PC-9 (cell line): ENCODE measurements at regions not wholly inside any gene's neighbourhood (a gene's known extent, or its start where the extent isn't known, plus 50 kb on each side); places are given as distances from the start of the nearest gene placed in this dataset.

Experiments used
- BruUV-seq: library from RNA; stranded (reverse); fragments of 400-500 nt; replicated peaks from 2 replicates; lab custom pipeline; 2021; lab: Mats Ljungman, UMichigan
- CTCF ChIA-PET: fragments of 300-600 bp; sonication (Branson Sonifier 250); formaldehyde crosslinking; loops from one replicate; lab custom pipeline; 2022; ENCODE audit warnings: antibody characterized with exemption; lab: Charles Lee
- POLR2A ChIA-PET: fragments of 300-600 bp; sonication (Branson Sonifier 250); formaldehyde crosslinking; loops from one replicate; lab custom pipeline; 2022; ENCODE audit warnings: antibody characterized with exemption; ENCODE audit not compliant: unreplicated experiment; lab: Charles Lee
- DNase-seq, 2 experiments: peaks; one replicate each; pipeline versions ENCODE4 v3.0.0 to v3.0.0-alpha.2; 2015 to 2022; ENCODE audit warnings: mixed read lengths in 1 of 2
- H2AFZ ChIP-seq: fragments of 200-600 bp; sonication (generic); 2 replicates; pipeline ENCODE4 v1.8.1; 2017; ENCODE audit warnings: antibody characterized with exemption
- H3F3A ChIP-seq: fragments of 200-600 bp; sonication (generic); 2 replicates; pipeline ENCODE4 v1.8.1; 2017; ENCODE audit warnings: antibody characterized with exemption, mild to moderate bottlenecking, low read depth; ENCODE audit not compliant: insufficient read depth
- H3K27ac ChIP-seq: fragments of 200-600 bp; sonication (generic); 2 replicates; pipeline ENCODE4 v1.6.1; 2016; ENCODE audit warnings: mixed run types
- H3K27me3 ChIP-seq: fragments of 200-600 bp; sonication (generic); 2 replicates; pipeline ENCODE4 v1.6.1; 2016; ENCODE audit warnings: low read depth, mixed run types; ENCODE audit not compliant: insufficient read depth
- H3K36me3 ChIP-seq: fragments of 200-600 bp; sonication (generic); 2 replicates; pipeline ENCODE4 v1.6.1; 2016; ENCODE audit warnings: low read depth, mixed run types
- H3K4me1 ChIP-seq: fragments of 200-600 bp; sonication (generic); replicated peaks from 2 replicates; pipeline ENCODE4 v1.6.1; 2016; ENCODE audit warnings: mixed run types; ENCODE audit not compliant: insufficient read depth
- H3K4me2 ChIP-seq: fragments of 200-600 bp; sonication (generic); 2 replicates; pipeline ENCODE4 v1.6.1; 2017; ENCODE audit warnings: mixed run types
- H3K4me3 ChIP-seq: fragments of 200-600 bp; sonication (generic); 2 replicates; pipeline ENCODE4 v1.6.1; 2016; ENCODE audit warnings: mixed run types
- H3K79me2 ChIP-seq: fragments of 200-600 bp; sonication (generic); 2 replicates; pipeline ENCODE4 v1.6.1; 2017; ENCODE audit warnings: low read depth, mixed run types
- H3K9me2 ChIP-seq: fragments of 200-600 bp; sonication (generic); 2 replicates; pipeline ENCODE4 v1.8.1; 2017; ENCODE audit warnings: mild to moderate bottlenecking; ENCODE audit not compliant: insufficient read depth
- H3K9me3 ChIP-seq: fragments of 200-600 bp; sonication (generic); 2 replicates; pipeline ENCODE4 v1.8.1; 2016; ENCODE audit warnings: low read depth; ENCODE audit not compliant: insufficient read depth
- H4K20me1 ChIP-seq: fragments of 200-600 bp; sonication (generic); 2 replicates; pipeline ENCODE4 v1.8.1; 2017; ENCODE audit not compliant: insufficient read depth
- EZH2 ChIP-seq: fragments of 200-600 bp; sonication (generic); IDR thresholded peaks from 2 replicates; pipeline ENCODE4 v1.8.0; 2017; ENCODE audit warnings: antibody characterized with exemption, low read depth
- intact Hi-C: fragments of 100-400 bp; cut with micrococcal nuclease; formaldehyde crosslinking; loops from one replicate; pipeline ENCODE4 v1.10.0; 2022; ENCODE audit not compliant: unreplicated experiment
- TF ChIP-seq, protein P1 (sequence below): fragments of 200-600 bp; sonication (generic); conservative IDR thresholded peaks from 2 replicates; pipeline ENCODE4 v1.6.1; 2017; ENCODE audit warnings: mixed run types, antibody characterized with exemption, mild to moderate bottlenecking, moderate library complexity

DNA sequence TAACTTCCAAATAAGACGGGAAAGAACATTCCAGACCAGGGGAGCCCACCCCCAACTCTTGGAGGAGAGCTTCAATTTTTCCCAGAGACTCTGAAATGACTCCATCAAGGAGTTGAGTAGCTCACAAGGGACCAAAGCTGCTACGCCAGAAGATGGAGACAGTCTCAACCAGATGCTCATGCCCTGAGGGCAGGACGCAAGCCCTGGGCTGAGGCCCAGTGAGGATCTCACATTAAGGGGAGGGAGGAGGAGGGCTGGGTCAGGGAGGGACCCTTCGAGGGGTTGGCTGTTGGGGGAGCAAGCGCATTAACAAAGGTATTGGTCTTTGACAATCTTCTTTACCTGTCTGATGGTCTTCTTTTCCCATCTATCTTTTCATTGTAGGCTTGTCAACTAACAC is 141.3 kb upstream of the SLC1A4 start:
- H3K79me2 ChIP-seq: no peaks in the 10 kb centered on the region
- POLR2A ChIA-PET: interaction anchor here (0.7 kb wide), 1 partner anchor 125 kb away, joined by 3 read pairs; no protein-coding TSS in a partner anchor
- no peaks in the 10 kb centered on the region for H4K20me1 ChIP-seq
- no peaks in the 10 kb centered on the region for H3K9me3 ChIP-seq
- DNase-seq: no peak
- H3K9me2 ChIP-seq: no peaks in the 10 kb centered on the region
- H3K4me2 ChIP-seq: no peak overlapping the region
- intact Hi-C loops: no loop called here
- no peaks in the 10 kb centered on the region for H3K36me3 ChIP-seq
- CTCF ChIA-PET: interaction anchor here (0.6 to 0.8 kb wide), 2 partner anchors 9 to 264 kb away, joined by 4 to 8 read pairs; no protein-coding TSS in a partner anchor
- no peak for TF ChIP-seq EZH2
- TF ChIP-seq, protein P1, sequence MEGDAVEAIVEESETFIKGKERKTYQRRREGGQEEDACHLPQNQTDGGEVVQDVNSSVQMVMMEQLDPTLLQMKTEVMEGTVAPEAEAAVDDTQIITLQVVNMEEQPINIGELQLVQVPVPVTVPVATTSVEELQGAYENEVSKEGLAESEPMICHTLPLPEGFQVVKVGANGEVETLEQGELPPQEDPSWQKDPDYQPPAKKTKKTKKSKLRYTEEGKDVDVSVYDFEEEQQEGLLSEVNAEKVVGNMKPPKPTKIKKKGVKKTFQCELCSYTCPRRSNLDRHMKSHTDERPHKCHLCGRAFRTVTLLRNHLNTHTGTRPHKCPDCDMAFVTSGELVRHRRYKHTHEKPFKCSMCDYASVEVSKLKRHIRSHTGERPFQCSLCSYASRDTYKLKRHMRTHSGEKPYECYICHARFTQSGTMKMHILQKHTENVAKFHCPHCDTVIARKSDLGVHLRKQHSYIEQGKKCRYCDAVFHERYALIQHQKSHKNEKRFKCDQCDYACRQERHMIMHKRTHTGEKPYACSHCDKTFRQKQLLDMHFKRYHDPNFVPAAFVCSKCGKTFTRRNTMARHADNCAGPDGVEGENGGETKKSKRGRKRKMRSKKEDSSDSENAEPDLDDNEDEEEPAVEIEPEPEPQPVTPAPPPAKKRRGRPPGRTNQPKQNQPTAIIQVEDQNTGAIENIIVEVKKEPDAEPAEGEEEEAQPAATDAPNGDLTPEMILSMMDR: no peak
- H3F3A ChIP-seq: peaks cover 8% of the 10 kb centered on the region; the same call in 1 of the 2 replicates
- BruUV-seq: no TSS peak
- no peak overlapping the region for H3K27ac ChIP-seq
- H3K4me3 ChIP-seq: no peak overlapping the region
- no peaks in the 10 kb centered on the region for H3K27me3 ChIP-seq
- peaks cover 23% of the 10 kb centered on the region for H3K4me1 ChIP-seq
- H2AFZ ChIP-seq: no peak overlapping the region

DNA sequence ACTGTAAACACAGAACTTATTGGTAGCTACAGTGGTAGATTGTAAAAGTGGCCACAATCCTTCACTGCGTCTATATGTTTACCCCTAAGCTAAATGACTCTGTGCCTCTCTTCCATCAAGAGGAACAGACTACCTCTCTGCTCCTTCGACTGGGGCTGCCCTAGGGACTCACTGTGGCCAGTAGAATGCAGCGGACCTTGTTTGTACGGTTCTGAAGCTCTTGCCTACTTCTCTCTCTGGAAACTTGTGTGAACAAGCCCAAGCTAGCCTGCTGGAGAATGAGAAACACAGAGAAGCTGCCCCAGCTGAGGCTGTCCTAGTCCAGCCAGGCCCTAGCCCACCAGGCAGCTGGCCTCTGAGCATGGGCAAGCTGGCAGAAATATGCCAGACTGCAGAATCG is 140.8 kb upstream of the SLC1A4 start:
- no peak overlapping the region for H3K4me3 ChIP-seq
- no peak overlapping the region for H3K27ac ChIP-seq
- no peaks in the 10 kb centered on the region for H3K79me2 ChIP-seq
- POLR2A ChIA-PET: interaction anchor here (0.7 kb wide), 1 partner anchor 126 kb away, joined by 3 read pairs; no protein-coding TSS in a partner anchor
- H3K36me3 ChIP-seq: no peaks in the 10 kb centered on the region
- no TSS peak for BruUV-seq
- no peaks in the 10 kb centered on the region for H3K9me2 ChIP-seq
- peaks cover 8% of the 10 kb centered on the region; the same call in 1 of the 2 replicates for H3F3A ChIP-seq
- H3K27me3 ChIP-seq: no peaks in the 10 kb centered on the region
- no peak overlapping the region for H2AFZ ChIP-seq
- TF ChIP-seq, protein P1: no peak
- TF ChIP-seq EZH2: no peak
- CTCF ChIA-PET: interaction anchor here (0.8 kb wide), 1 partner anchor 9 kb away, joined by 4 read pairs; no protein-coding TSS in a partner anchor
- peaks cover 23% of the 10 kb centered on the region for H3K4me1 ChIP-seq
- intact Hi-C loops: no loop called here
- H3K4me2 ChIP-seq: no peak overlapping the region
- no peaks in the 10 kb centered on the region for H4K20me1 ChIP-seq
- H3K9me3 ChIP-seq: no peaks in the 10 kb centered on the region
- no peak for DNase-seq

DNA sequence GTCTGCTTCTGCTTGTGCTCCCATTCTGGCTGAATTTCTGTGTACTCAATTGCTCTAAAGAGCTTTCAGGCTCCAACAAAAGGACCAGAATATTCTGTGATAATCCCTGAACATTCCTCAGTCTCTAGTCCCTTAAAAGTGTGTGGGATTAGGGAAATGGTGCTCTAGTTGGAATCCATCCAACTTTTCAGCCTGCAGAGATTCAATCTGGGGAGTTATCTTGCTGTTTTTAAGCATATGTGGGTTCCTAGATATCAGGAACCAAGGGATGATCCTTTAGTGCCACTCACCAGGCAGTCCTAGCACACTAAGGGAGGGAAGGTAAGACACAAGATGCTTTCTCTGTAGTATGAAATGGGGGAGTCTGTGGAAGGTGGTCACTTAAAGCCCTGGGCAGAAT is 140.3 kb upstream of the SLC1A4 start:
- intact Hi-C loops: no loop called here
- no peak overlapping the region for H2AFZ ChIP-seq
- no peak overlapping the region for H3K4me2 ChIP-seq
- H3K4me1 ChIP-seq: peaks cover 23% of the 10 kb centered on the region
- H3K27ac ChIP-seq: no peak overlapping the region
- H3K27me3 ChIP-seq: no peaks in the 10 kb centered on the region
- peaks cover 8% of the 10 kb centered on the region; the same call in 1 of the 2 replicates for H3F3A ChIP-seq
- ChIA-PET CTCF (interaction anchor here (0.8 kb wide), 1 partner anchor 10 kb away, joined by 4 read pairs; no protein-coding TSS in a partner anchor), POLR2A (no interaction called here)
- BruUV-seq: no TSS peak
- TF ChIP-seq, protein P1: no peak
- TF ChIP-seq EZH2: no peak
- H3K36me3 ChIP-seq: no peaks in the 10 kb centered on the region
- H4K20me1 ChIP-seq: no peaks in the 10 kb centered on the region
- H3K9me2 ChIP-seq: no peaks in the 10 kb centered on the region
- no peak overlapping the region for H3K4me3 ChIP-seq
- no peaks in the 10 kb centered on the region for H3K9me3 ChIP-seq
- DNase-seq: no peak
- no peaks in the 10 kb centered on the region for H3K79me2 ChIP-seq
